GM21529 (cell line): ENCODE measurements at regions not wholly inside any gene's neighbourhood (a gene's known extent, or its start where the extent isn't known, plus 50 kb on each side); places are given as distances from the start of the nearest gene placed in this dataset.

ENCODE experiments used
- ATAC-seq: cut with Tn5 transposase; IDR thresholded peaks from one replicate; pipeline ENCODE4 v1.9.1; 2021; ENCODE audit not compliant: unreplicated experiment

DNA sequence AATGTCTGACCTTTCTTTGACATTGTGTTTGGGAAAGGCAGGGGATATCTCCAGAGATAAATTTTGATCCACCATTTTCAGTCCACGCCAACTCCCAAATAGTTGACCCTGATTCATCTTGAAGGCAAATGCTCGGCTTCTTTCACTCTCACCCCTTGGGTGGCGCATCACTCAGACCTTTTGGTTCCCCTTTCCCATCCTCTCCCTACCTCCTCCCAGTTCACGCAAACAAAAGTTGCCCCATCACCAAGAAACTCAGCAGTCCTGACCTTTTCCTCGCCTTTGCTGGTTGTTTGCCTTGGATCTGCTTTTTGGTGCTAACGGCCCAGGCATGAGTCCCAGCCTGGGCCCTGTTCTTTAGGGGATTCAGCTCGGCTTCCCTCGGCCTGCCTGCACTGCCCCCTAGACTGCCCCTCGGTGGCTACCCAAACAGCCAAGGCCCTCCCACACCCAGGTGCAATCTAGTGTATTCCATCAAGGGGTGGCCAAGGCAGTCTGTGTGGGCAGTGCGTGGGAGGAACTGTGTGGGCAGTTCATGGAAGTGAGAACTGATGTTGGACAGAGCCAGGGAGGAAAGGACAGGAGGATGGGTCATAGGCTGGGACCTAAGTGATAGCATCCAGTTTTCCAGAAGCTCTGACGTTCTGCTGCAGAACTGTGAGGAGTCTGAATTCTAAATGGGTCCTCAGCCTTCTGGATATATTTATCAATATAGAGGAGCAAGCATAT, 255.7 kb downstream of the DLEU7 start:
- no peak for ATAC-seq

- ATAC-seq, result no peak
Measured at GRCh38 chr13:50588491-50589130, 254.9 kb downstream of the DLEU7 start.

DNA sequence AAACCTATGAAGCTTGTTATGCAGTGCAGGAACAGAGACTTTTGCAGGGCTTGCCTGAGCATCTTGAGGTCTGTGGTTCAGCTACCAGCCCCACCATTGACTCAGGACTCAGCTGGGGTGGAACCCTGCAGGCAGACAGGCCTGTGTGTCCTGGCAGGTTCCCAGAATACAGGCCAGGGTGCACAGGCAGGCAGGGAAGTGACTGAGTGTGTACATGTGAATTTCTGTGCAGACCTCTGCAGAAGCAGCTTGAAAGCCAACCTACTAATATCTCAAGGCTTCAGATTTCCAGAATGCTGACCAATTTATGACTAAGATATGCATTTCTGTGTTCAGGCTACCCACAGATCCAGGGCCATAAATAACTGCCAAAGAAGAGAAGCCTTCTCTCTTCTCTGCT, 254.4 kb downstream of the DLEU7 start:
- no peak for ATAC-seq

DNA sequence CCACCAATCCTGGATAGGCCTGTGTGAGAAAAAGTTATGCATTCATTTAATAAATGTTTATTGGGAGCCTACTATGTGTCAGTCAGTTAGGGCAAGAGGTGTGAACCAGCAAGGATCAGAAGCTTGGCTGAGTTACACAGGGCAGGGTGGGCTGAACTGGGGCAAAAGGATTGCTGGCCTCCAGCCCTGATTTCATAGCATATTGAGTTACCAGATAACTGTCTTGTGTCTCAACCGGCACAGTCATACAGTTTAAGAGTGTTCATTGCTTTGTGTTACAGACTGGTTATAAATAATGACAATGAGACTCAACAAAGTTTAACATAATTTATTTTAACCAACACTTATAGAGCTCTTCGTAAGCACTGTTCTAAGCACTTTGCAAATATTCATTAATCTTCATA, 253.8 kb downstream of the DLEU7 start:
- ATAC-seq, result no peak

- ATAC-seq, result no peak
Measured at GRCh38 chr13:50592412-50593155, 250.9 kb downstream of the DLEU7 start.

DNA sequence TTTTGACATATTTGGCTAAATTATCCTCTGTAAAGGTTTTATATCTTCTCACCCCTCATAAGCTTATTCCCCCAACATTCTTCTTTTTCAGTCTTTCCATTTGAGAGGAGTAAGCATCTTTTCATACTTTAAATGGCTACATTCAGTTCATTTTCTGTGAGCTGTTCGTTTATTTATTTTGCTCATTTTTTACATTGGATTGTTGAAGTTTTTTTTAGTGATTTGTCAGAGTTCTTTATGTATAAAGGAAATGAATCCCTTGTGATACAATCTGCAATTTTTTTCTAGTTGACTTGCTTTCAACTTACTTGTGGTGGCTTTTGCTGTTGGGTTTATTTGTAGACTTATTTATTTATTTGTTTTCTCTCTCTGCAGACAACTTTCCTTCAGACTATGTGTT, 250.3 kb downstream of the DLEU7 start:
- ATAC-seq, result no peak

DNA sequence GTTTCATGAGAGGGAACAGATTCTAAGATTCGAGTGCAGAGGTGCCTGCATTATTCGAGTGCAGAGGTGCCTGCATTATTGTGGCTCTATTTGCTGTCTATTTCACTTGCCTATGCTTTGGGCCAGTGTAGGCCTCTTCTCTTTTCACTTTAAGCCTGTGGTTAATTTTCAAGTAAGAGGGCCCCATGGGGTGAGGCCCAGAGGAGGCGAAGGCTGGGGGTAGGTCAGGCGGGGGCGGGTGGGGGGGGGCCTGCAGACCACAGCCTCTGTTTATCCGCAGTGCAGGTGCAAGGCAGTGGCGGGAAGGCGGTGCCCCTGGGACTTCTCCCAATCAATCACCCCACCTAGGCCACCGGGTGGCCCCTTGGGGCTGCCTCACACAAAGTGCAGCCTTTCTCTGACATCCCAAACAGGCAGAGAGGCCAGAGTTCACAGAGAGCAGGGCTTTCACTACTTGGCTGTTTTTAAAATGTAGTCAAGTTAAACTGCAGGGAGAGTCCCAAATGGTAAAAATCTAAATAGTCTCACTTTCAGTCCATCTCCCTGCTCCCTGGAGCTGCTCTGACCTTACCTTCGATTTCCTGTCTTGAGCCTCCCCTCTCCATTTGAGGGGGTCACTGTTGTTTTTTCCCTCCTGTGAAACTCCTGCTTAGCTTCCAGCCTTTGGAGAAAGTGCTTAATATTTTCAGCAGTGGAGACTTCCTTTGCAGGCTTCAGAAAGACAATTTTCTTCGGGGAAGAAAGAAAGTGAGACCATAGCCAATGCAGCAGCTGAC, 249.0 kb downstream of the DLEU7 start:
- peak; percentile 90 for ATAC-seq

DNA sequence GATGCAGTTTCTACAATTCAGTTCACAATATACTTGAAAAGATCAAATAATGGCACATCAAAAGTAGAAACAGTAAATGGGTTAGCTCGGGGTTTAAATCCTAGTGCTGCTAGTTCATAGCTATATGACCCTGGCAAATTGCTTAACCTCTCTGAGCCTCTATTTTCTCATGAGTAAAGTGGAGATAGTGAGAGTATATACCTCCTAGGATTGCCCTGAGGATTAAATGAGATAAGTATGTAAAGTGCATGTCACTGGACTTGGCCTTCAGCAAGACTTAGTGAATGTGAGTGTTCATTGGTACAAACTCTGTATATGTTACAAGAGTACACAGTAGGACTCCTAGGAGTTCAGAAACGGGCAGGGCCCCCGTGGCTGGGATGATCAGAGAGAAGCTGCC, 248.3 kb downstream of the DLEU7 start:
- ATAC-seq, result no peak

GRCh38 chr13:50596156-50596555, 247.3 kb downstream of the DLEU7 start:
- no peak for ATAC-seq

- ATAC-seq, result no peak
Measured at GRCh38 chr13:50596776-50597203, 246.7 kb downstream of the DLEU7 start.

- peak; percentile 30 for ATAC-seq
Measured at GRCh38 chr13:50598338-50598737, 245.2 kb downstream of the DLEU7 start.

GRCh38 chr13:50599046-50599445, 244.4 kb downstream of the DLEU7 start:
- no peak for ATAC-seq

DNA sequence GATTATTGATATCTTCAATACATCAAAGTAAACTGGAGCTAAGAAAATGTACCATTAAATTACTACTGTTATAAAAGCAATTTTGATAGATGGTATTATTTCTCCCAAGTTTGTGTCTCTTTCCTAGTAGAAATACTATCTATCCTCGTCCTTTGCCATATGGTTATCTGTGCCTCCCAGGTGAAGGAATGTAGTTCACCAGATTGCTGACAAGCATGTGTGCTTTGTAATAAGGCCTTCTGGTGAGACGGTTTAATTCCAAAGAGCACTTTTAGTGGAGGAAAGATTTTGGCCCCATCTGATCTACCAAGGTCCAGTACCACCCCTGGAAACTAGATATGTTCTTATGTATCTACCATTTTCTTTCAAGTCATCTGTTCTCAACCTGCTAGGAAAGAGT, 243.6 kb downstream of the DLEU7 start:
- no peak for ATAC-seq

DNA sequence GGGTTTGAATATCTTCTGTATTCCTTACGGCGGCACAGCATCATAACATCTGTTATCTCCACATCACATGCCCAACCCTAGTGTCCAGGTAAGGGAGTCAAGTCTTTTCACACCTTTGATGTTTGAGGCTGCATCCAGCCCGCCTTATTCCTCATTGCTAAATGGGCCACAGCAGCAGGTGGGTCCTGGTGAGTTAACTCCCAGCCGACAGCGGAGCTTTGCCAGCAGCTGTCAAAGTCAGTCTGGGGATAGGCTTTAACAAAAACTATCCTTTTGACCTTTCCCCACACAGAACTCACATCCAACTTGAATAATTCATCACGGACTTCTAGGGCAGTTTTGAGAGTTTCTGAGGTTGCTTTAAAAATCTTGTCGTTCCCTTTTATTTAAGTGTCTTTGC, 235.1 kb downstream of the DLEU7 start:
- ATAC-seq, result no peak

DNA sequence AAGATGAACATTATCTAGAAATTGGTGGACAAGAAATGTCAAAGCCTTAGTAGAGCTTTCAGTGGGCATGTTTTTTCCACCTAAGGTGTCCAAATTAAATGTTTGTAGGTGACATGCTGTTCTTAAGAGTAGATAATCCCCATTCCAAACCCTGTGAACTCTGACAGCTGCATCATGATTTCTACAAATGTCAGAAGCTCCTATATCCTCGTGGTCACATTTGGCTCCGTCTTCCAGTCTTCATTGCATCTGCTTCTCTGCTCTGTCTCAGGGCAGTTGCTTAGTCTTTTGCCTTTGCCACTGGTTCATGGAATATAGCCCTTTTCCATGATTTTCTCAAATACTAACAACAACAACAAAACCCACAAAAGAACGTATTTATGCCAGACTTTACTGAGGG, 234.5 kb downstream of the DLEU7 start:
- ATAC-seq, result no peak

DNA sequence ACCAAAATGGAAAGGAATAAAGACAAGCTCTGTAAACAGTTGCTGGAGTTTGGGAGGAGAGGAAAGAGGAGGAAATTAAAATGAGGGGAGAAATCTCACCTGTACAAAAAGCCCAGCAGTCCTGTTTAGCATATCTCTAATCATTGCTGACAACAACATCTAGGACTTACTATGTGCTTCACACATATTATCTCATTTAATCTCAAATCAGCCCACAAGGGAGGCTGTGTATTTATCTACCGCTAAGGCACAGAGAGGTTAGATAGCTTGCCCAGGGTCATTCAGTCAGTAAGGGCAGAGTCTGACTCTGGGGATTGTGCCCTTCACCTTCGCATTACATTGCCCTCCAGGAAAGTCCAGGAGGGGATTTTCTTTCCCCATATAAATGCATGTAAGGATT, 233.3 kb downstream of the DLEU7 start:
- ATAC-seq, result no peak

- ATAC-seq, result no peak
Measured at GRCh38 chr13:50611117-50611781, 232.2 kb downstream of the DLEU7 start.

DNA sequence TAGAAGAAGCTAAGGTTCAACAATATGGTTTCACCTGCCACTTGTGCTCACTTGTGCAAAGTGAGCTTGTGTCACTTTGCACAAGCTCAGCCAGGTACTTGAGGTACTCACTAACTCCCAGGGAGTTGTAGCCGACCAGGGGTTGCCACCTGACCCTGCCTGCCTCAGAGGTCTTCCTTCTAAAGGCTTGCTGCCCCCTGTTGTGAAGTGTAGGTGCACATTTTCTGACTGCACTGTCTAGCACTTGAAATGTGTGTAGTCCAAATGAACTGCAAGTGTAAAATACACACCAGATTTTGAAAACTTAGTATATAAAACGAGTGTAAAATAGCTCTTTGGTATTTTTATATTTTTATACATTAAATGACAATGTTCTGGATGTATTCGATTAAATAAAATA, 230.8 kb downstream of the DLEU7 start:
- ATAC-seq, result no peak

- ATAC-seq, result no peak
Measured at GRCh38 chr13:50613356-50613831, 230.1 kb downstream of the DLEU7 start.

- no peak for ATAC-seq
Measured at GRCh38 chr13:50615234-50615633, 228.3 kb downstream of the DLEU7 start.

GRCh38 chr13:50616101-50616500, 227.4 kb downstream of the DLEU7 start:
- no peak for ATAC-seq
